SJCRH30 (cell line): ENCODE measurements at regions not wholly inside any gene's neighbourhood (a gene's known extent, or its start where the extent isn't known, plus 50 kb on each side); places are given as distances from the start of the nearest gene placed in this dataset.
A peak's percentile ranks its signal among the peaks of the same experiment; 100 is the strongest.

Experiments
- DNase-seq, 2 experiments: peaks; one replicate each; pipeline ENCODE4 v3.0.0-alpha.2; 2015 to 2020
- H3K27ac ChIP-seq: fragments of 250-450 bp; sonication (Bioruptor Pico); 2 replicates; pipeline ENCODE4 v1.5.1; 2020; ENCODE audit warnings: mild to moderate bottlenecking, moderate library complexity
- H3K27me3 ChIP-seq: fragments of 250-450 bp; sonication (Bioruptor Pico); 2 replicates; pipeline ENCODE4 v1.5.1; 2020; ENCODE audit warnings: mild to moderate bottlenecking, moderate library complexity
- H3K36me3 ChIP-seq: fragments of 250-450 bp; sonication (Bioruptor Pico); 2 replicates; pipeline ENCODE4 v1.5.1; 2020; ENCODE audit warnings: mild to moderate bottlenecking, moderate library complexity
- H3K4me1 ChIP-seq: fragments of 250-450 bp; sonication (Bioruptor Pico); 2 replicates; pipeline ENCODE4 v1.5.1; 2020; ENCODE audit warnings: mild to moderate bottlenecking, moderate library complexity
- H3K4me3 ChIP-seq: fragments of 250-450 bp; sonication (Bioruptor Pico); 2 replicates; pipeline ENCODE4 v1.5.1; 2020; ENCODE audit warnings: mild to moderate bottlenecking, moderate library complexity
- H3K9me3 ChIP-seq: fragments of 250-450 bp; sonication (Bioruptor Pico); replicated peaks from 2 replicates; pipeline ENCODE4 v1.5.1; 2020; ENCODE audit warnings: mild to moderate bottlenecking, moderate library complexity

DNA sequence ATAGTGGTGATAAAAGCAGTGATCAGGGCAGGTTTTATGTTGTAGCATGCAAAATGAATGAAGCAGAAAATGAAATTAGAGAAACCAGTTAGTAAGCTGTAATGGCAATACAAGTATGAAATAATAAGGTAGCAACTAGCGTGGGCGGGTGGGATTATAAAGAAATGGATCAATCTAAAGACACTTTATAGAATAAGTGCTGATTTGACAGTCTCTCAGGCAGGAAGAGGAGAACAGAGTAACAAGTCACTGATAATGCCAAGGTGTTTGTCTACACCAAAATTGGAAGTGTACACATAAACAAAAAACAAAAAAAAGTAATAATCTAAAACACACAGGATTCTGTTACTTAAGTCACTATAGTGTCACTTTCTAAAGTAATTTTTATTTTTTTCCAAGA, 51.0 kb upstream of the PCBP1 start:
- Histone ChIP-seq H3K4me1 (peaks cover 6% of the 10 kb centered on the region; the same call in 1 of the 2 replicates), H3K27me3 (no peaks in the 10 kb centered on the region), H3K36me3 (peaks cover 8% of the 10 kb centered on the region), H3K27ac (no peak overlapping the region), H3K4me3 (no peak overlapping the region), H3K9me3 (peaks cover 5% of the 10 kb centered on the region; the same call in 1 of the 2 replicates)
- DNase-seq: no peak

DNA sequence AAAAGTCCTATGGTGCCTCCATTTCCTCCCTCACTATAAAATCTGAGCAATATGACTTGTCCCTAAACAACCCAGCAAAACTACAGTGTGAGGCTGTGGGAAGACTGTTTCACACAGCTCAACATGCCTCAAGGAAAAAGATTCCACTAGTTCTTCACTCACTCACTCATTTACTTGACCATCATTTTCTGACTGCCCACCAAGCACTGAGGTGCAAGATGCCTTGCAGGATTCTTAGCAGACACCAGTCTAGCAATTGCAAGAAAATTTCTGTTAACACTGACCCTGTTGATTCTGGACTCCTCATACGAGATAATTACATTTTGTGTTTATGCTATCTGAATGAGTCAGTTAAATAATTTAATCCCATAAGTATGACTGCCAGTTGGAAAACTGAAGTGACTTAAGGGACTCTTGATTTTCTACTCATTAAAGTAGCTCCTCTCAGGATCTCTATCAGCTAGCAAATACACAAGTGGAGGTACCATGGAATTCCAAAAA, 51.9 kb upstream of the PCBP1 start:
- Histone ChIP-seq H3K9me3 (peaks cover 5% of the 10 kb centered on the region; the same call in 1 of the 2 replicates), H3K27ac (no peak overlapping the region), H3K4me3 (no peak overlapping the region), H3K36me3 (peaks cover 8% of the 10 kb centered on the region), H3K4me1 (peaks cover 1% of the 10 kb centered on the region; the same call in 1 of the 2 replicates), H3K27me3 (no peaks in the 10 kb centered on the region)
- DNase-seq: no peak

DNA sequence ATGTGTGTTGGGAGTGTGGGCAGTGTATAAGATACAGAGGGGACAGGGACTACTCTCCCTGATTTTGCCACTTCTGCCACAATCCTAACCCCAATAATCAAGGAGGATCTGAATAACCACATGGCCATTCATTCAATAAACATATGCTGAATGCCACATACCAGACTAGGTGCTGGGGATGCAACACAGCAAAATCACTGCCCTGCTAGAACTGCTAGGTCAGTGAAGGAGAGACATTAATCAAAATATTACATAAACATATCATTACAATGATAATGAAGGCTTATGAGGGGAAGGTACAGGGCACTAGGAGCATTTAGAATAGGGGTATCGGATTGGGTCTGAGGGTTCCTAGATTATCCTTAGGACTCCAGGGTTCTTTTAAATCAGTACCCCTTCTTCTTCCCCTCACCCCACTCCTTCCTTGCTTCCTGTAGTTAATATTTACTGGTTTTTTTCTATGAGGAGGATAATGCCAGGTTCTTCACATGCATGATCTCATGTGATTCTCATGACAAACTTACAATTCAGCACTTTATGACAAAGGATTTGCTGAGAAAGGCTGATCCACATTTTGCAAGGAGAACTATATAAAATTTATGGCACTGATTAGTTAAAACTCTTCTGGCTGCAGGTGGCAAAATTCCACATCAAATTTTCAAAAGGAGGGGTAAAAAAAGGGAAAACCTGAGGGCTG, 56.4 kb upstream of the PCBP1 start:
- no peak for DNase-seq
- no peaks in the 10 kb centered on the region for H3K9me3 ChIP-seq
- no peak overlapping the region for H3K4me3 ChIP-seq
- no peak overlapping the region for H3K27ac ChIP-seq
- no peaks in the 10 kb centered on the region for H3K27me3 ChIP-seq
- H3K4me1 ChIP-seq: no peaks in the 10 kb centered on the region
- H3K36me3 ChIP-seq: peaks cover 4% of the 10 kb centered on the region

DNA sequence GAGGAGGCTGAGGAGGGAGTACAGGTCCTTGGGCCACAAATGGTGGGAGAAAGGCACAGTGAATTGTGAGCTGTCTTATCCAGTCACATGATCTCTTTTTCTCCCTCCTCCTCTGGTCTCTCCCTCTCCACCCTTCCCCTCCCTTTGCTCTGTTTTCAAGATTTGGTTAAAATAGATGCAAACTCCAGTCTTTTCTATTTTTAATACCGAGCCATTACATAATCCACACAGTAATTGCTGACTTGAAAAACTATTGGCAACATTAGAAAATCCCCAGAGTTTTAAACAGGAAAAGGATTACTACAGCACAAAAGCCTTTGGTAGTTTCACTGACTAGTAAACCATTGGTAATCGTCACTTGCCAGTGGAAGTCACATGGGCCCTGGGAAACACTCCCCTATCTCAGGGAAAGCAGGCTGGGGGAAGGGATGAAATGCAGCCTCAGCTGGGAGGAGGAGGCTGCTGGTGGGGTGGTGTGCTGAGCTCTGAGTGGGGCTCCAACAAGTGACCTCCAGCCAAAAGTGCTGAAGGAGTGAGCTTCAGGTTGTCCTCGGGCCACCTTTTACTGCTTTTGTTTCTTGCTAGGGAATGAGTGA, 57.4 kb upstream of the PCBP1 start:
- DNase-seq: no peak
- Histone ChIP-seq H3K27ac (no peak overlapping the region), H3K9me3 (no peaks in the 10 kb centered on the region), H3K4me3 (no peak overlapping the region), H3K27me3 (no peaks in the 10 kb centered on the region), H3K36me3 (no peaks in the 10 kb centered on the region; the same call in 1 of the 2 replicates), H3K4me1 (no peaks in the 10 kb centered on the region)

DNA sequence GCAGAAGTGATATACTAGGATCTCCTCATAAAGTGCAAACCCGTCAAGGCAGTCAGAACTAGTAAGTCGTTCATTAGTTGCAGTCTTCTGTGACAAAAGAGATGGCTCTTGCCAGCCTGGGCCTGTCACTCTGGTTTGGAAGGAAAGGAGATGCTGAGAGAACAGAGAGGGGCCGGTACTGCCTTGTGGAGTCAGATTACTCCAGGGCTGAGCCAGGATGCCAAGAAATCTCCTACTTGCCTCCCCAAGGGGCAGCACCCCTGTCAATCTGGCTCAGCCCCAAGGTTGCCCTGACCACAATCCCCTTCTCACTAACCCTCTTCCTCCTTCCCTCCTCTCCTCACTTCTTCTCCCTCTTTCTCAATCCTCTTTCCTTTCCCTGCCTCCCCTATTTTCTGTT, 62.9 kb upstream of the ASPRV1 start:
- Histone ChIP-seq H3K9me3 (no peaks in the 10 kb centered on the region), H3K4me3 (no peak overlapping the region), H3K27me3 (no peaks in the 10 kb centered on the region), H3K36me3 (no peaks in the 10 kb centered on the region), H3K4me1 (peaks cover 5% of the 10 kb centered on the region), H3K27ac (no peak overlapping the region)
- peak; percentile 38 to 55 for DNase-seq

DNA sequence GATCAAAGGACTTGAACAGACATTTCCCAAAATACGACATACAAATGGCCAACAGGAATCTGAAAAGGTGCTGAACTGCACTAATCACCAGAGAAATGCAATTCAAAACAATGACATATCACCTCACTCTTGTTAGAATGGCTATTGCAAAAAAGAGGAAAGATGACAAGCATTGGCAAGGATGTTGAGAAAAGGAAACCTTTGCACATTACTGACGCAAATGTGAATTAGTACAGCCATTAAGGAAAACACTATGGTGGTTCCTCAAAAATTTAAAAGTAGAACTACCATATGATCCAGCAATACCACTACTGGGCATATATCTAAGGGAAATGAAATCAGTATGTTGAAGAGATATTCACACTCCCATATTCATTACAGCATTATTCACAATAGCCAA, 57.7 kb upstream of the ASPRV1 start:
- H3K9me3 ChIP-seq: 0 out of 2 replicates have a peak, but pooled peaks cover 2% of the 10 kb centered on the region
- no peaks in the 10 kb centered on the region for H3K36me3 ChIP-seq
- H3K4me1 ChIP-seq: peaks cover under 1% of the 10 kb centered on the region; the same call in 1 of the 2 replicates
- DNase-seq: no peak
- no peak overlapping the region for H3K4me3 ChIP-seq
- no peak overlapping the region for H3K27ac ChIP-seq
- H3K27me3 ChIP-seq: no peaks in the 10 kb centered on the region

DNA sequence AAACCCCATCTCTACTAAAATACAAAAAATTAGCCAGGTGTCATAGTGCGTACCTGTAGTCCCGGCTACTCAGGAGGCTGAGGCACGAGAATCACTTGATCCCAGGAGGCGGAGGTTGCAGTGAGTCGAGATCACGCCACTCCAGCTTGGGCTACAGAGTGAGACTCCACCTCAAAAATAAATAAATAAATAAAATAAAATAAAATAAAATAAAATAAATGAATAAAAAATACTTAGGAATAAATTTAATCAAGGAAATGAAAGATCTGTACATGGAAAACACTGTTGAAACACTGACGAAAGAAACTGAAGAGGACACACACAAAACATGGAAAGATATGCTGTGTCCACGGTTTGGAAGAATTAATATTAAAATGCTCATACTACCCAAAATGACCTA, 56.5 kb upstream of the ASPRV1 start:
- 0 out of 2 replicates have a peak, but pooled peaks cover 2% of the 10 kb centered on the region for H3K9me3 ChIP-seq
- H3K36me3 ChIP-seq: no peaks in the 10 kb centered on the region
- no peak overlapping the region for H3K27ac ChIP-seq
- DNase-seq: no peak
- no peak overlapping the region for H3K4me3 ChIP-seq
- H3K4me1 ChIP-seq: no peaks in the 10 kb centered on the region
- H3K27me3 ChIP-seq: no peaks in the 10 kb centered on the region

DNA sequence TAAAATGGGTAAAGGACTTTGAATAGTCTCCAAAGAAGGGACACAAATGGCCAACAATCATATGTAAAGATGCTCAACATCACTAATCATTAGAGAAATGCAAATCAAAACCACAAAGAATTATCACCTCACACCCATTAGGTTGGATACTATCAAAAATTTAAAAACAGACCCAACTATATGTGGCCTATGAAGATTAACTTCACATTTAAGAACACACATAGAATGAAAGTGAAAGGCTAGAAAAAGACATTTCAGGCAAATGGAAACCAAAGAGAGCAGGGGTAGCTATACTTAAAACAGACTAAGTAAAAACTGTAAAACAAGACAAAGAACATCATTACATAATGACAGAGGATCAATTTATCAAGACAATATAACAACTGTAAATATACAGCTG, 53.5 kb upstream of the ASPRV1 start:
- no peaks in the 10 kb centered on the region for H3K4me1 ChIP-seq
- H3K4me3 ChIP-seq: no peak overlapping the region
- no peak overlapping the region for H3K27ac ChIP-seq
- H3K27me3 ChIP-seq: no peaks in the 10 kb centered on the region
- DNase-seq: no peak
- 0 out of 2 replicates have a peak, but pooled peaks cover 3% of the 10 kb centered on the region for H3K36me3 ChIP-seq
- 0 out of 2 replicates have a peak, but pooled peaks cover 5% of the 10 kb centered on the region for H3K9me3 ChIP-seq

DNA sequence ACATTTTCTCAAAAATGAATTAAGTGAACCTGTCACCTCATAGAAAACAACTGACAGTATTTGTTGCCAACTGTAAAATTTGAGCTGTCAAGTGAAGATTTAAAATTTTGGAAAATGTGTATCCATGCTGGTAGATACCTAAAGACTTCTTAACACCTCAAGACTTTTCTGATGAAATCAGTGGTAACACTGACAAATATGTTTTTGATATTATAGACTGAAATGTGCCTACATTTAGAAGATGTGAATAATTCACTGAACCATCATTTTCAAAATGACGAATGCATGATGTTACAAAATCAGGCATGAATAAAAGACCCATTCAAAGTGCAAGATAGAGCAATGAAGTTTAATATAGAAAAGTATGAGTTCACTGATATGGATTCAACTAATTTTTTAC, 51.5 kb upstream of the ASPRV1 start:
- H3K4me1 ChIP-seq: no peaks in the 10 kb centered on the region
- DNase-seq: no peak

DNA sequence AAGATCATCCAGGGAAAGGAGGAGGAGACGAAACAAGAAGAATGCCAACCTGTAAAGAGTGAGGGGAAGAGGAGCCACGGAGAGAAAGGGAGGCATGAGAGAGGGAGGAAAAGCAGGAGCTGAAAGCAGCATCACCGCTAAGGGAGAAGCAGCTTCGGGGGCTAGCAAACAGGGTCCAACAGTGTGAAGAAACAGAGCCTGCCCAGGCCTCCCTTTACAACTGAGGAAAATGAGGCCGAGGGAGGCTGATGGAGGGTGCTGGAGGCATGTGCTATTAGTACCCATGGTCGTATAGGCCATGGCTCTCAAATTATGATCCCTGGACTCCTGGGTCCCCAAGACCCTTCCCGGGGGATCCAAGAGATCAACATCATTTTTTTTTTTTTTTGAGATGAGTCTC, 50.4 kb upstream of the ASPRV1 start:
- H3K27me3 ChIP-seq: no peaks in the 10 kb centered on the region
- H3K9me3 ChIP-seq: 0 out of 2 replicates have a peak, but pooled peaks cover 3% of the 10 kb centered on the region
- H3K4me1 ChIP-seq: no peaks in the 10 kb centered on the region
- no peak overlapping the region for H3K27ac ChIP-seq
- DNase-seq: no peak
- H3K36me3 ChIP-seq: 0 out of 2 replicates have a peak, but pooled peaks cover 3% of the 10 kb centered on the region
- H3K4me3 ChIP-seq: no peak overlapping the region

More for the DNA sequence above, 51.5 kb upstream of the ASPRV1 start:
- Histone ChIP-seq H3K27me3 (no peaks in the 10 kb centered on the region), H3K4me3 (no peak overlapping the region), H3K9me3 (0 out of 2 replicates have a peak, but pooled peaks cover 5% of the 10 kb centered on the region), H3K27ac (no peak overlapping the region), H3K36me3 (0 out of 2 replicates have a peak, but pooled peaks cover 3% of the 10 kb centered on the region)

DNA sequence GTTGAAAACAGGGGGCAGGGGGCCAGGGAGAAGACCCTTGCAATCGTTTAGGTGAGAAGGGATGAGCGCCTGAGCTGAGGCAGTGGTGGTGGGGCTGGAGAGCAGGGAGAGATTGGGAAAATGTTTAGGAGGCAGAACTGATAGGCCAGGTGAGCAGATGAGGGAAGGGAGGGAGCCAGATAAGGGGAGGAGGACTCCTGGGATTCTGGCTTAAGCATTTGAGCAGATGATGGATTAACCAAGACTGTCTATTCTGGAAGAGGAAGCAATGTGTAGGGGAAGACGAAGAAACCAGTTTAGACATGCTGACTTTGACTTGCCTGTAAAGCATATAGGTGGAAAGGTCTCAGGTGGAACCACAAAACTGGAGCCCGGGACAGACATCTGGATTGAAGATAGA, 49.9 kb upstream of the ASPRV1 start:
- H3K4me1 ChIP-seq: no peaks in the 10 kb centered on the region
- H3K9me3 ChIP-seq: 0 out of 2 replicates have a peak, but pooled peaks cover 3% of the 10 kb centered on the region
- no peak for DNase-seq
- H3K4me3 ChIP-seq: no peak overlapping the region
- no peaks in the 10 kb centered on the region for H3K27me3 ChIP-seq
- no peak overlapping the region for H3K27ac ChIP-seq
- H3K36me3 ChIP-seq: 0 out of 2 replicates have a peak, but pooled peaks cover 3% of the 10 kb centered on the region
